A549 (cell line): ENCODE measurements at regions not wholly inside any gene's neighbourhood (a gene's known extent, or its start where the extent isn't known, plus 50 kb on each side); places are given as distances from the start of the nearest gene placed in this dataset.
"Not testable (repeated sequence)": the region's sequence is repeated elsewhere in the genome, so short reads cannot be mapped to it uniquely, and the experiment has no call there.

Source experiments
- KDM1A ChIP-seq: fragments of 200-600 bp; sonication (generic); IDR thresholded peaks from 2 replicates; pipeline ENCODE4 v1.6.1; 2016; ENCODE audit warnings: low read depth, mild to moderate bottlenecking
- MAFK ChIP-seq: fragments of 450-650 bp; IDR thresholded peaks from 2 replicates; pipeline ENCODE4 v1.6.1; 2014; ENCODE audit not compliant: partially characterized antibody
- NR3C1 ChIP-seq: fragments of >200 bp; sonication (Bioruptor Twin); formaldehyde crosslinking; IDR thresholded peaks from 3 replicates; pipeline ENCODE4 v1.6.1; 2017
- PHF8 ChIP-seq: fragments of 200-600 bp; sonication (generic); IDR thresholded peaks from 2 replicates; pipeline ENCODE4 v1.6.1; 2016; ENCODE audit warnings: low read depth, mild to moderate bottlenecking, antibody characterized with exemption, moderate library complexity, borderline replicate concordance
- POLR2A ChIP-seq: IDR thresholded peaks from 2 replicates; pipeline ENCODE4 v1.6.1; 2012; ENCODE audit warnings: mild to moderate bottlenecking, low read length
- ZNF302 ChIP-seq: fragments of 250-450 bp; sonication (Bioruptor Pico); IDR thresholded peaks from 2 replicates; pipeline ENCODE4 v1.9.0; 2021; ENCODE audit warnings: inconsistent platforms, mild to moderate bottlenecking, moderate library complexity
- TF ChIP-seq, protein P1 (sequence below): fragments of 150-350 bp; IDR thresholded peaks from 2 replicates; pipeline ENCODE4 v1.6.1; 2014; ENCODE audit warnings: low read depth, mild to moderate bottlenecking, low read length
- TF ChIP-seq, protein P2 (sequence below): fragments of >200 bp; sonication (Bioruptor Twin); formaldehyde crosslinking; IDR thresholded peaks from 3 replicates; pipeline ENCODE4 v1.5.1; 2016
- TF ChIP-seq, protein P3 (sequence below): fragments of 450-650 bp; IDR thresholded peaks from 2 replicates; pipeline ENCODE4 v1.6.1; 2014; ENCODE audit warnings: antibody characterized with exemption

DNA sequence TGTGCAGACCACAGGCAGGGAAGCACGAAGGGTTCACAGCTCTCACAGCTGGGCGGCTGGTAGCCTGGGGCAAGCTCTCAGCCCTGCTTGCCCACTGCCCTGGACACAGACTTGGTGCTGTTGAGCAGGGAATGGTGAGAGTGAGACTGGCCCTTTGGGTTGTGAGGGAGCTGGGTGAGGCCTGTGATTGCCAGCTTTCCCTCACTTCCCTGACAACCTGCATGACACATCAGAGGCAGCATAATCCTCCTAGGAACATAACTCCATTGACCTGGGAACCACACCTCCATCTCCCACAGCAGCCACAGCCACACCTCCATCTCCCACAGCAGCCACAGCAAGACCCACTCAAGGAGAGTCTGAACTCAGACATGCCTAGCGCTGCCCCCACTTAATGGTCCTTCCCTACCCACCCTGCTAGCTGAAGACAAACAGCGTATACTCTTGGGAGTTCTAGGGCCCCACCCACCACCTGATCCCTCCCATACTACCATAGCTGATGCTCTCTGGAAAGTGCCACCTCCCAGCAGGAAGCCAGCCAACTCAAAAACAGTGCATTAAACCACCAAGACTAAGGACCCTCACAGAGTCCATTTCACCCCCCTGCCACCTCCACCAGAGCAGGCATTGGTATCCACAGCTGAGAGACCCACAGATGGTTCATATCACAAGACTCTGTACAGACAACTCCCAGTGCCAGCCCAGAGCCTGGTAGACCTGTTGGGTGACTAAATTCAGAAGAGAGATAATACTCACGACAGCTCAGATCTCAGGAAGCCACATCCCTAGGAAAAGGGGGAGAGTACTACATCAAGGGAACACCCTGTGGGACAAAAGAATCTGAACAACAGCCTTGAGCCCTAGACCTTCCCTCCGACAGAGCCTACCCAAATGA, 60.2 kb upstream of the PRSS3 start:
- TF ChIP-seq, protein P1, sequence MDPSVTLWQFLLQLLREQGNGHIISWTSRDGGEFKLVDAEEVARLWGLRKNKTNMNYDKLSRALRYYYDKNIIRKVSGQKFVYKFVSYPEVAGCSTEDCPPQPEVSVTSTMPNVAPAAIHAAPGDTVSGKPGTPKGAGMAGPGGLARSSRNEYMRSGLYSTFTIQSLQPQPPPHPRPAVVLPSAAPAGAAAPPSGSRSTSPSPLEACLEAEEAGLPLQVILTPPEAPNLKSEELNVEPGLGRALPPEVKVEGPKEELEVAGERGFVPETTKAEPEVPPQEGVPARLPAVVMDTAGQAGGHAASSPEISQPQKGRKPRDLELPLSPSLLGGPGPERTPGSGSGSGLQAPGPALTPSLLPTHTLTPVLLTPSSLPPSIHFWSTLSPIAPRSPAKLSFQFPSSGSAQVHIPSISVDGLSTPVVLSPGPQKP, result not testable (repeated sequence)
- TF ChIP-seq PHF8; ZNF302 (CRISPR knock-in tag); POLR2A; NR3C1; MAFK; KDM1A: not testable (repeated sequence)
- TF ChIP-seq, protein P2, sequence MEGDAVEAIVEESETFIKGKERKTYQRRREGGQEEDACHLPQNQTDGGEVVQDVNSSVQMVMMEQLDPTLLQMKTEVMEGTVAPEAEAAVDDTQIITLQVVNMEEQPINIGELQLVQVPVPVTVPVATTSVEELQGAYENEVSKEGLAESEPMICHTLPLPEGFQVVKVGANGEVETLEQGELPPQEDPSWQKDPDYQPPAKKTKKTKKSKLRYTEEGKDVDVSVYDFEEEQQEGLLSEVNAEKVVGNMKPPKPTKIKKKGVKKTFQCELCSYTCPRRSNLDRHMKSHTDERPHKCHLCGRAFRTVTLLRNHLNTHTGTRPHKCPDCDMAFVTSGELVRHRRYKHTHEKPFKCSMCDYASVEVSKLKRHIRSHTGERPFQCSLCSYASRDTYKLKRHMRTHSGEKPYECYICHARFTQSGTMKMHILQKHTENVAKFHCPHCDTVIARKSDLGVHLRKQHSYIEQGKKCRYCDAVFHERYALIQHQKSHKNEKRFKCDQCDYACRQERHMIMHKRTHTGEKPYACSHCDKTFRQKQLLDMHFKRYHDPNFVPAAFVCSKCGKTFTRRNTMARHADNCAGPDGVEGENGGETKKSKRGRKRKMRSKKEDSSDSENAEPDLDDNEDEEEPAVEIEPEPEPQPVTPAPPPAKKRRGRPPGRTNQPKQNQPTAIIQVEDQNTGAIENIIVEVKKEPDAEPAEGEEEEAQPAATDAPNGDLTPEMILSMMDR, result not testable (repeated sequence)
- TF ChIP-seq, protein P3, sequence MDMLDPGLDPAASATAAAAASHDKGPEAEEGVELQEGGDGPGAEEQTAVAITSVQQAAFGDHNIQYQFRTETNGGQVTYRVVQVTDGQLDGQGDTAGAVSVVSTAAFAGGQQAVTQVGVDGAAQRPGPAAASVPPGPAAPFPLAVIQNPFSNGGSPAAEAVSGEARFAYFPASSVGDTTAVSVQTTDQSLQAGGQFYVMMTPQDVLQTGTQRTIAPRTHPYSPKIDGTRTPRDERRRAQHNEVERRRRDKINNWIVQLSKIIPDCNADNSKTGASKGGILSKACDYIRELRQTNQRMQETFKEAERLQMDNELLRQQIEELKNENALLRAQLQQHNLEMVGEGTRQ, result not testable (repeated sequence)
